ENCODE measurements at regions not wholly inside any gene's neighbourhood (a gene's known extent, or its start where the extent isn't known, plus 50 kb on each side); places are given as distances from the start of the nearest gene placed in this dataset.

GRCh38 chr9:108620767-108621166 lies 235.0 kb downstream of the ACTL7B start:
- no peaks in the 10 kb centered on the region for H3K79me1 ChIP-seq (ENCODE audit: insufficient read depth, low read depth, low read length, poor library complexity, severe bottlenecking)
- DNase-seq = no peak
- no peak overlapping the region for H3K14ac ChIP-seq (ENCODE audit: insufficient read depth, low read length)
- H3K23me2 ChIP-seq (ENCODE audit: insufficient read length, low read depth, low read length, poor library complexity, severe bottlenecking) = no peaks in the 10 kb centered on the region
- H2BK120ac ChIP-seq (ENCODE audit: low read depth, low read length, poor library complexity, severe bottlenecking) = no peak overlapping the region
- no peak overlapping the region for H3K4me2 ChIP-seq (ENCODE audit: insufficient read depth, insufficient read length, low read length)
- H3K27ac Mint-ChIP-seq = no peak overlapping the region
- H2AK5ac ChIP-seq (ENCODE audit: insufficient read length, low read length) = no peak overlapping the region
- no peak overlapping the region for H3K4me3 Mint-ChIP-seq
- H2BK20ac ChIP-seq (ENCODE audit: low read depth, low read length, poor library complexity, severe bottlenecking) = no peak overlapping the region
- H3K18ac ChIP-seq (ENCODE audit: insufficient read length, low read depth, low read length) = no peak overlapping the region
- H3K56ac ChIP-seq (ENCODE audit: insufficient read length, low read depth, low read length) = no peak overlapping the region
- no peaks in the 10 kb centered on the region for H3K79me2 ChIP-seq (ENCODE audit: insufficient read depth, low read length)
- H3K4ac ChIP-seq (ENCODE audit: low read depth, low read length) = no peak overlapping the region
- no peak overlapping the region for H3K23ac ChIP-seq (ENCODE audit: insufficient read length, low read depth, low read length)
- H2BK15ac ChIP-seq (ENCODE audit: low read depth, low read length) = no peak overlapping the region
- H3K27me3 ChIP-seq (ENCODE audit: insufficient read depth, low read length) = no peaks in the 10 kb centered on the region
- H3T11ph ChIP-seq (ENCODE audit: low read length) = no peak overlapping the region
- no peaks in the 10 kb centered on the region for H3K4me1 ChIP-seq (ENCODE audit: insufficient read depth, low read length)
- H4K5ac ChIP-seq (ENCODE audit: insufficient read length, low read depth, low read length) = no peak overlapping the region
- WGBS (ENCODE audit: extremely low coverage, insufficient read length, low lambda C conversion rate) = no CpG with 5 or more reads among the region's 2 CpGs
- no peaks in the 10 kb centered on the region for H3K9me3 ChIP-seq (ENCODE audit: control insufficient read depth, low read depth, low read length)
- no peaks in the 10 kb centered on the region for H3K36me3 Mint-ChIP-seq (ENCODE audit: insufficient read depth in 1 of 3, low read depth in 3 of 3)
- no peaks in the 10 kb centered on the region for H3K4me1 Mint-ChIP-seq
- no peak overlapping the region for H2BK12ac ChIP-seq (ENCODE audit: insufficient read length, low read depth, low read length)
- H3K27ac ChIP-seq (ENCODE audit: insufficient read length, low read depth, low read length) = no peak overlapping the region
- no peak overlapping the region for H4K8ac ChIP-seq (replicated peaks; ENCODE audit: insufficient read length, low read depth, low read length)
- TF ChIP-seq CTCF (conservative IDR thresholded peaks at IDR 0.05) = no peak
- H4K20me1 ChIP-seq (ENCODE audit: control insufficient read depth, insufficient read depth, insufficient read length) = no peaks in the 10 kb centered on the region
- H4K91ac ChIP-seq (ENCODE audit: insufficient read length, low read depth, low read length) = no peak overlapping the region
- peaks cover 1% of the 10 kb centered on the region; the same call in 1 of the 2 replicates for H3K27me3 Mint-ChIP-seq (ENCODE audit: low read depth)
- no peaks in the 10 kb centered on the region for H3K9me3 Mint-ChIP-seq
- no peak overlapping the region for H2BK5ac ChIP-seq (ENCODE audit: insufficient read length, low read length)
- no peak overlapping the region for H3K9ac ChIP-seq (ENCODE audit: extremely low read depth, insufficient read length, low read length)
- H2AFZ ChIP-seq (ENCODE audit: low read length) = no peak overlapping the region
